NCI-H1417 (cell line): ENCODE measurements at regions not wholly inside any gene's neighbourhood (a gene's known extent, or its start where the extent isn't known, plus 50 kb on each side); places are given as distances from the start of the nearest gene placed in this dataset.
"Not testable (repeated sequence)": the region's sequence is repeated elsewhere in the genome, so short reads cannot be mapped to it uniquely, and the experiment has no call there.

Experiments used
- DNase-seq, 3 experiments: peaks; one replicate each; lab custom pipeline; 2025; lab: John Stamatoyannopoulos, UW

DNA sequence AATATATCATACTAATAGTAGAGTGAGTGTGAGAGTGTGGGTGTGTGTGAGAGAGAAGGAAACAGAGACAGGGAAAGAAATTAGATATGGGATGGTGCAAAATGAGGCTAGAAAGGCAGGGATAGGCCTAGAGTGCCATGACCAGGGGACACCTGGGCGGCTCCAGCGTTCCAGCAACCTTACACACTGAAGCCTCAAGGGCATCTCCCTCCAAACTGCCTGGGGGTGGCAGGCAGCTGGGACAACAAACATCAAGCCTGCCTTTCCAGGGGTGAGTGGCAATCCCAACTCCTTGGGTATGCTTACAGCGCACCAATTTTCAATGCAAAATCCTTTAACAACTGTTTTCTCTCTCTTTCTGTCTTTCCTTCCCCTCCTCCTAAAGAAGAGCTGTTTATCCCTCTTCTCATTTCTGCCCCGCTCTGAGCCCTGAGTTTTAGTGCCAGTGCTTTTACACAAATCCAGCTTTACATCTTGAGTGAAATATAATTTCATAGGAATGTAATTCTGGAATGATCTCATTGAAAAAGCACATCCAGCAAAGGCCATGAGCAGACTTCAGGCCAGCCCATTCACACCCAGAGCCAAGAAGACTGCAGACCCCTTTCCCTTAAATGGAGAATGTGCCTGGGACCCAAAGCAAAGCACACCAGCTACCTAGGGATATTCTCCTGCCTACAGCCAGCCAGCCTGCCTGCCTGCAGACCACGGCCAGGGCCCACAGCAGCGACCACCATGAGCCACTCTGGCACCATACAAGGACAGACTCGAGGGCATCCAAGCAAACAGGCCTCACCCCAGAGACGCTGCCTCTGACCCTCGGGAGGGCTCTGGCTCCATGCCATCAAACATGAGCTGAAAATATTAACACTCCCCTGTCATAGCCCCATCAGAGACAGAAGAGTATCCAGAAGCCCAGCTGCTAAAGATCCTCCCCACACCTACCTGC is 90.3 kb downstream of the RPL27A start:
- DNase-seq, result no peak

DNA sequence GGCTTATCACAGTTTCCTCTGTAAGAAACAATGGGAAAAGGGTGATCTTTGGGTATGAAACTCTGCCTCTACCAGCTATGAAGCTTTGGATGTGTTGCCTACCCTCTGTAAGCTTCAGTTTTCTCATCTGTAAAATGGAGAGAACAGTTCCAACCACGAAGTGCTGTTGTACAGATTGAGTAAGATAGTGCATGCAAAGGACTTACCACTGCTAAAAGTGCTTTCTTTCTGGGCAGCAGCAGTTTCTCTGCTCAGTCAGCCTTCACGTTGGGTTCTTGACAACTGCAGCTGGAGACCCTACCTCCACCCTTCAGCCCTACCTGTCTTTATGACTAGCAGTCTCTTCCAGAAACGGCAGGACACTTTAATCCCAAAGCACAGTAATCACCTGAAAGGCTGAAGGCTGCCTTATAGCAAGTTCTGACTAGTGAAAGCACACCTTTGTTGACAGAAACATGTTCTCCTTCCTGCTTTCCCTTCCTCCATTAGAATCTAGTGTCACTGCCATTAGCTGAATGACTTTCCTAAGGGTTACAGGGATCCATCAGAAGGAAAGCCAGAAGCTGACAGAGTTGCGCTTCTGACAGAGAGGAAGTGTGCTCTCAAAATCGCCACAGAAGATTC is 91.4 kb downstream of the RPL27A start:
- DNase-seq, result no peak

- not testable (repeated sequence) for DNase-seq
Measured at GRCh38 chr11:8774916-8775315, 92.3 kb downstream of the RPL27A start.

DNA sequence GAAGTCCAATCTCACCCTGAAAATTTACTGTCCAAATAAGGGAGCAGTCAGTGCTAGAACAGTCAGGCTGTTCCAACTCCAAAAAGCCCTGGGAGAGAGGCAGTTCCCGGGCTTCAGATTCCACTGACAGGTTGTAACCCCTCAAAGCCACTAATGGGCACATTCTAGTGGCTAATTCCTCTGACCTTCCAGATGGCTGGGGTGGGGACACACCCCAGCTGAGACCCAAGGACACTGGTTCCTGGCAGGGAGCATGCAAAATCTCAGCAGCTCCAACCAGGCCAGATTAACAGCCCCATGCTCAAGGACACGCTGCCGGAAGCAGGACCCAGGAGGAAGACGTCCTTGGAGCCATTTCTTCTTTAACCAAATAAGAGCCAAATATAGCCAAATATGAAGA is 92.7 kb downstream of the RPL27A start:
- DNase-seq, result no peak

DNA sequence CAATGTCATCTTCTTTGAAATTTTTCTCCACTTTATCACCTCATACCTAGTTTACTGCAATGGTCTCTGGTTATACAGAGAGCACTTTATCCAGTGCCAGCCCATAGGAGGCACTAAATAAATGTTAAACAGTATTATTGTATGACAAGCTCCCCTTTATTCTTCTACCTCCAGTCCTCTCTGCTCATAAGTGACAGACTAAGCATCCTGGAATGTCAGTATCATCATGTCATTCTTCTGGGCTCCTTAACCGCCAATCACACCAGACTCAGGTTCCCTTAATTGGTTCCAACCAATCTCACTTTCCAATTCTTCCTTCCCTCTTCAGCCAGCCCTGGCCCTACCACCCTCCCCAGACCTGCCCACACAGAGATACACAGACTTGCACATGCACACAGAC is 93.1 kb downstream of the RPL27A start:
- DNase-seq, result no peak

DNA sequence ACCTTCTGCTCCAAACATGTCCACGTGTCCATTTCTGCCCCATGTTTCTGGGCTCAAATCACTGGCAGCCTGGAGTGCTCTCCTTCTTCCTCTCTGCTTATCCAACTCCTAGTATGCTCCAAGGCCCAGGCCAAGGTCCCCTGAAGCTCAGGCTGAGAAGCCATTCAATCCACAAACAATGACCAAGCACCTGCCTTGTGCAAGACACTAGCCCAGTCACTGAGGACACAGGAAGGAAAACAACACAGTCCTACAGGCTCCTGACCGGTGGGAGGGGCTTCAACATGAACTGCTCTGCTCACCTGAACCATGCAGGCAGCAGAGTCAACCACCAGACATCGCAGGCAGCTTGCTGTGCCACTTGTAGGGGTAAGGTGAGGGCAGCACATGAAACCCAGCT is 93.6 kb downstream of the RPL27A start:
- no peak for DNase-seq

GRCh38 chr11:8777907-8778767 is 95.5 kb downstream of the RPL27A start:
- DNase-seq, result no peak

- DNase-seq, result no peak
Measured at GRCh38 chr11:8779107-8779506, 96.5 kb downstream of the RPL27A start.

- no peak for DNase-seq
Measured at GRCh38 chr11:8779732-8780131, 97.1 kb downstream of the RPL27A start.

DNA sequence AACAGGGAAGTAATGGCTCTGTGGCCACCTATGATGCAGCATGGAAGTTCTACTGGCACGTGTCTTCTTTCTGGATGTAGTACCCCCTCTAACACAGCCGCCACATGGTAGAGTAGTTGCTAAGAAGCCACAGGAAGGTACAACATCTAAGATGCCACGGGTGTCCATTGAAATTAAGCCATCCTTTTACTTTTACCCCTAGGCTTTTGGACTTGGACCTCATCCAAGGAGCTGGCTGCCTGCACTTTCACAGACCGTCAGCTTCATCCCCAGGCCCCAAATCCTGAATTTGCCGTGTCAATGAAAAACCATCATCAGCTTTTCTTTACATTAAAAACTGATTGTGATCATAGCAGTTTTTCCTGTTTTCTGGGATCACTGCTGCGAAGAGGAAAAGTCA is 102.4 kb downstream of the RPL27A start:
- DNase-seq, result no peak

GRCh38 chr11:8785457-8785856 is 102.9 kb downstream of the RPL27A start:
- no peak for DNase-seq

DNA sequence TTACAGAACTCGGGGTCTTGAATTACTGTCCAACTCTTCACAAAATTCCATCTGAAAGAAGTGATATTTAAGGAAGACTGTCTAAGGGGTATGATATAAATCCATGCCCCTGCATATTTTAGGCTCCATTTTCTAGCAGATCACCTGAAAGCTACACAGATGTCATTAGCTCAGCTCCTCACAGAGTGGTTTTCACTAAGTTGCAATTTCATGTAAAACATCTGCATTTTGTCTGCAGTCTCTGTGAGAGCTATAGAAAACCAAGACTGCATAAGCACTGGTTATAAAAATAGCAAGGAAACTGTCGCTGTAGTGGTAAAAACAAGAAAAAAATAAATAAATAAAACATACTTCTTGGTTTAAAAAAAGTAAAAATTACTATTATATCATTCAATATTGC is 103.4 kb downstream of the RPL27A start:
- no peak for DNase-seq

GRCh38 chr11:8786933-8787332 is 104.3 kb downstream of the RPL27A start:
- DNase-seq, result no peak

- no peak for DNase-seq
Measured at GRCh38 chr11:8787372-8787771, 104.8 kb downstream of the RPL27A start.

GRCh38 chr11:8788616-8789015 is 106.0 kb downstream of the RPL27A start:
- DNase-seq, result no peak

GRCh38 chr11:8789864-8790263 is 107.3 kb downstream of the RPL27A start:
- no peak for DNase-seq

GRCh38 chr11:8790968-8791367 is 108.4 kb downstream of the RPL27A start:
- DNase-seq, result no peak

DNA sequence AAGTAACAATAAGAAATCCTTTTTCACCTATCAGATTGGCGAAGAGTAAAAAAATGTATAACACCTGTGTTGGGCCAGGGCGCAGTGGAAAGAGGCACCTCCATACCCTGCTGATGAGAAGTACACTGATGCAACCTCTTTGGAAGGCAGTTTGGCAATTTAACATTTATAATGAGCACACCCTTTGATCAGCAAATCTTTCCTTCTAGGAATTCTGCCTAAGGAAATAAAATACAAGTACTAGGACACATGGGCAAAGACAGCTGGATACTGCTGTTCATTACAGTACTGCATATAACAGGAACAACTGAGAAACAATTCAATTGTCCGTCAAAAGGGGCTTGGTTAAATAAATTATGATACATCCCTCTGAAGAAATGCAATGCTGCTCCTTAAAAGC is 110.1 kb downstream of the RPL27A start:
- no peak for DNase-seq

DNA sequence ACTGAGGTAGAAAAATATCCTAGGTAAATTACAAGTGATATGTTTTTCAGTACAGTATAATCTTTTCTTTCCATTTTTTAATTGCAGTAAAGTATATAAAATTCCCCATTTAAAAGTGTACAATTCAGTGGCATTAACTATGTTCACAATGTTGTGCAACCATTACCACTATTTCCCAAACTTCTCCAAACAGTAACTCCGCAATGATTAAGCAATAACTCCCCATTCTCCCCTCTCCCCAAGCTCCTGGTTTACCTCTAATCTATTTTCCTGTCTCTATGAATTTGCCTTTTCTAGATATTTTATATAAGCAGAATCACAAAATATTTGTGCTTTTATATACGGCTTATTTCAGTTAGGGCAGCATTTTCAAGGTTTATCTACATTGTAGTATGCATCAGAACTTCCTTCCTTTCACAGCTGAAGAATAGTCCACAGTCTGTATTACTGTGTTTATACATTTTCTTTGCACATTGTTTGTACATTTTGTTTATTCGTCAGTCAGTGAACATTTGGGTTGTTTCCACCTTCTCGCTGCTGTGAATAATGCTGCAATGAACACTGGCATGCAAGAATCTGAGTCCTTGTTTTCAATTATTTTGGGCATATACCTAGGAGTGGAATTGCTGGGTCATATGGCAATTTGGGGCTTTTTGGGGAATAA is 110.7 kb downstream of the RPL27A start:
- no peak for DNase-seq

GRCh38 chr11:8794126-8794525 is 111.5 kb downstream of the RPL27A start:
- no peak for DNase-seq

DNA sequence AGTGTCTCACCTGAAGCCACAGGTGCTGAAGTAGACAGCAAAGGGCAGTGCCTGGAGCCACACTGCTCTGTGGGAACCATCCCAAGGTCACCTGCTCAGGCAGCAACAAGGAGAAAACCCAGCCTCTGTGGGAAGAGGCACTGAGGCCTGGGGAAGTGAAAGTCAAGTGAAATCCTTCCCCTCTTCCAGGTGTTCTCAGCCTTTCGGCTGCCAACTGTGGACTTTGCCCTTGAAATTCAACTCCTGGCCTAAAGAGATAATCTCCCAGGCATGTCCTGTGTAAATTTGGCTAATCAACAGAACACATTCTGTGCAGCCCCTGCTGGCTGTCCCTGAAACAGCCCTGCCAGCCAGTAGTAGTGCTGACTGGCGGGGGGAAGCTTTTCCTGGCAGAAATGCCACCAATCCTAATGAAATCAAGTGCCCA is 112.1 kb downstream of the RPL27A start:
- no peak for DNase-seq

GRCh38 chr11:8796941-8797340 is 114.0 kb upstream of the AKIP1 start:
- DNase-seq, result no peak
